HepG2 (cell line): ENCODE measurements at regions not wholly inside any gene's neighbourhood (a gene's known extent, or its start where the extent isn't known, plus 50 kb on each side); places are given as distances from the start of the nearest gene placed in this dataset.

Experiments used
- ATAC-seq: fragments of 200-7000 bp; cut with Tn5 transposase; 3 replicates; pipeline ENCODE4 v1.9.1; 2020; ENCODE audit warnings: mild to moderate bottlenecking, moderate library complexity
- BruUV-seq: library from RNA; stranded (reverse); fragments of 400-500 nt; replicated peaks from 2 replicates; lab custom pipeline; 2021; lab: Mats Ljungman, UMichigan
- CTCF ChIA-PET: fragments of 300-600 bp; formaldehyde crosslinking; extraction: SDS; loops from one replicate; lab custom pipeline; 2021; ENCODE audit warnings: low total read pairs, inconsistent platforms, low intra/inter-chr PET ratio; lab: Yijun Ruan, JAX
- POLR2A ChIA-PET: fragments of 350-600 bp; sonication (Branson Sonifier 250); formaldehyde crosslinking; loops from one replicate; lab custom pipeline; 2020; ENCODE audit warnings: antibody characterized with exemption, inconsistent platforms; lab: Yijun Ruan, JAX
- DNase-seq: peaks from one replicate; pipeline ENCODE4 v3.0.0-alpha.2; 2015; ENCODE audit warnings: low spot score
- FAIRE-seq: peaks from 3 replicates; lab custom pipeline; 2011; peaks lifted over from hg19 to GRCh38; lab: Jason Lieb, UNC
- H2AFZ ChIP-seq: one replicate; pipeline ENCODE4 v1.6.1; 2011; ENCODE audit warnings: low read length, inconsistent platforms
- H3K27ac ChIP-seq: fragments of 300-600 bp; 3 replicates; pipeline ENCODE4 v1.8.0; 2011; ENCODE audit warnings: mixed run types, mild to moderate bottlenecking, mixed read lengths, low read length, inconsistent platforms; ENCODE audit not compliant: insufficient read depth; ENCODE audit errors: extremely low read length
- H3K27me3 ChIP-seq, 2 experiments: fragments of 200-600 bp in 1 of 2; 2 replicates in 1 of 2; 3 replicates in 1 of 2; pipeline versions ENCODE4 v1.6.0 to v1.8.0; 2011; ENCODE audit warnings: low read length in 2 of 2, mild to moderate bottlenecking in 2 of 2, moderate library complexity in 2 of 2, inconsistent platforms in 1 of 2; ENCODE audit not compliant: insufficient read depth in 2 of 2, control insufficient read depth in 1 of 2
- H3K36me3 ChIP-seq, 2 experiments: fragments of 200-600 bp in 1 of 2; replicated peaks in 1 of 2; 2 replicates in 1 of 2; 3 replicates in 1 of 2; pipeline versions ENCODE4 v1.5.1 to v1.8.0; 2011; ENCODE audit warnings: low read length in 2 of 2, inconsistent platforms in 1 of 2; ENCODE audit not compliant: insufficient read depth in 2 of 2, control insufficient read depth in 1 of 2
- H3K4me1 ChIP-seq: 2 replicates; pipeline ENCODE4 v1.5.1; 2012; ENCODE audit warnings: low read length, inconsistent platforms; ENCODE audit not compliant: insufficient read depth
- H3K4me2 ChIP-seq: 2 replicates; pipeline ENCODE4 v1.6.0; 2011; ENCODE audit warnings: low read depth, low read length, inconsistent platforms
- H3K4me3 ChIP-seq, 3 experiments: fragments of 200-600 bp in 1 of 3; sonication (generic), shearing (Covaris generic) in 1 of 3; replicated peaks in 1 of 3; 2 replicates each; pipeline ENCODE4 v1.5.1; 2011 to 2016; ENCODE audit warnings: low read length in 3 of 3, inconsistent platforms in 2 of 3, low read depth in 2 of 3, mild to moderate bottlenecking in 2 of 3, control low read depth in 1 of 3, mixed read lengths in 1 of 3; ENCODE audit not compliant: insufficient read depth in 1 of 3
- H3K79me2 ChIP-seq: one replicate; pipeline ENCODE4 v1.6.1; 2011; ENCODE audit warnings: low read length, inconsistent platforms; ENCODE audit not compliant: insufficient read depth
- H3K9ac ChIP-seq: 2 replicates; pipeline ENCODE4 v1.6.0; 2011; ENCODE audit warnings: mild to moderate bottlenecking, low read depth, low read length, inconsistent platforms; ENCODE audit not compliant: insufficient read depth
- H3K9me3 ChIP-seq: 2 replicates; pipeline ENCODE4 v1.5.1; 2012; ENCODE audit warnings: mild to moderate bottlenecking, low read length
- H4K20me1 ChIP-seq: 2 replicates; pipeline ENCODE4 v1.6.0; 2011; ENCODE audit warnings: inconsistent platforms, mild to moderate bottlenecking, low read length, moderate library complexity; ENCODE audit not compliant: insufficient read depth
- CREB3 ChIP-seq: sonication (generic); formaldehyde crosslinking; IDR thresholded peaks from 2 replicates; pipeline ENCODE4 v1.5.0; 2020; ENCODE audit warnings: missing genetic modification reagents
- MIXL1 ChIP-seq: IDR thresholded peaks from 2 replicates; pipeline ENCODE4 v1.6.1; 2016
- SETDB1 ChIP-seq: sonication (generic); formaldehyde crosslinking; IDR thresholded peaks from 2 replicates; pipeline ENCODE4 v1.5.1; 2020; ENCODE audit warnings: missing genetic modification reagents, mild to moderate bottlenecking, borderline replicate concordance
- ZNF331 ChIP-seq: sonication (generic); formaldehyde crosslinking; IDR thresholded peaks from 2 replicates; pipeline ENCODE4 v1.4.0; 2020; ENCODE audit warnings: missing genetic modification reagents
- ZNF580 ChIP-seq: IDR thresholded peaks from 2 replicates; pipeline ENCODE4 v1.6.1; 2016; ENCODE audit warnings: low read depth, borderline replicate concordance
- ZNF749 ChIP-seq: sonication (generic); formaldehyde crosslinking; IDR thresholded peaks from 2 replicates; pipeline ENCODE4 v1.8.0; 2022; ENCODE audit warnings: mild to moderate bottlenecking, missing genetic modification reagents, moderate library complexity, borderline replicate concordance
- ZNF761 ChIP-seq: sonication (generic); formaldehyde crosslinking; conservative IDR thresholded peaks from 2 replicates; pipeline ENCODE4 v1.4.0; 2020; ENCODE audit warnings: mild to moderate bottlenecking, missing genetic modification reagents
- ZNF816 ChIP-seq: sonication (generic); formaldehyde crosslinking; IDR thresholded peaks from 2 replicates; pipeline ENCODE4 v1.8.0; 2022; ENCODE audit warnings: missing genetic modification reagents, mild to moderate bottlenecking, borderline replicate concordance
- WGBS: methylation state at CpG from one replicate; pipeline ENCODE4 v1.1.6; 2017; ENCODE audit warnings: low lambda C conversion rate; 5-methylcytosine and 5-hydroxymethylcytosine counted together
- in situ Hi-C: cut with HindIII; loops from 2 replicates; pipeline ENCODE4 v1.10.0; 2017; ENCODE audit warnings: low pct_unique_long_range_greater_than_20kb; ENCODE audit not compliant: extremely low pct_ligation_motif_present
- intact Hi-C: fragments of 100-400 bp; cut with micrococcal nuclease; formaldehyde crosslinking; loops from one replicate; pipeline ENCODE4 v1.10.0; 2022; ENCODE audit not compliant: unreplicated experiment
- TF ChIP-seq, protein P1 (sequence below): sonication (generic); formaldehyde crosslinking; IDR thresholded peaks from 2 replicates; pipeline ENCODE4; 2020; ENCODE audit warnings: missing genetic modification reagents, mild to moderate bottlenecking, borderline replicate concordance

DNA sequence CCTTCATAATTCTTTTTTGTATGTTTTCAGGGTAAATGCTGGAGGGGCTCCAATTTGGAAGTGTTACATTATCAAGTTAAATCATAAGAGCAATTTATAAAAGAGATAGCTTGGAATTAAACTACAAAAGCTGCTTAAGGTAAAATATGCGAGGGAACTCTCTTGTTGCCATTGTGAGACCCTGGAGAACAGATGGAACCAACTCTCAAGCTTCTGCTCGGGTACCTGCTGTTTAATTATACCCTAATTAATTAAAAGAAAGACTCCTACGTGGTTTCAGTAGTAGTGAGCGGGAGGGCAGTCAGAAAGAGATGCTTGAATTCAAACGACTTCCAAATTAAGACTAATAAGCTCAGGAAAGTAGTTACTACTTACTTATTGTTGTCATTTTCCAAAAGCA is 313.1 kb upstream of the TACR3 start:
- Histone ChIP-seq H2AFZ (no peak overlapping the region), H3K4me2 (no peak overlapping the region), H3K27ac (no peak overlapping the region), H3K27me3 (no peaks in the 10 kb centered on the region), H4K20me1 (no peaks in the 10 kb centered on the region), H3K79me2 (no peaks in the 10 kb centered on the region), H3K36me3 (no peaks in the 10 kb centered on the region), H3K9me3 (no peaks in the 10 kb centered on the region), H3K9ac (no peak overlapping the region), H3K4me3 (no peak overlapping the region), H3K4me1 (no peaks in the 10 kb centered on the region)
- intact Hi-C loops: no loop called here
- whole genome bisulfite sequencing: under 1% methylated on average over 5 of the region's 5 CpGs
- ChIA-PET POLR2A (no interaction called here), CTCF (no interaction called here)
- in situ Hi-C loops: no loop called here
- ATAC-seq: no peak
- BruUV-seq: no TSS peak
- DNase-seq: no peak
- TF ChIP-seq MIXL1 (CRISPR knock-in tag): no peak
- TF ChIP-seq ZNF816 (CRISPR knock-in tag): no peak
- no peak for TF ChIP-seq ZNF331 (CRISPR knock-in tag)
- TF ChIP-seq, protein P1, sequence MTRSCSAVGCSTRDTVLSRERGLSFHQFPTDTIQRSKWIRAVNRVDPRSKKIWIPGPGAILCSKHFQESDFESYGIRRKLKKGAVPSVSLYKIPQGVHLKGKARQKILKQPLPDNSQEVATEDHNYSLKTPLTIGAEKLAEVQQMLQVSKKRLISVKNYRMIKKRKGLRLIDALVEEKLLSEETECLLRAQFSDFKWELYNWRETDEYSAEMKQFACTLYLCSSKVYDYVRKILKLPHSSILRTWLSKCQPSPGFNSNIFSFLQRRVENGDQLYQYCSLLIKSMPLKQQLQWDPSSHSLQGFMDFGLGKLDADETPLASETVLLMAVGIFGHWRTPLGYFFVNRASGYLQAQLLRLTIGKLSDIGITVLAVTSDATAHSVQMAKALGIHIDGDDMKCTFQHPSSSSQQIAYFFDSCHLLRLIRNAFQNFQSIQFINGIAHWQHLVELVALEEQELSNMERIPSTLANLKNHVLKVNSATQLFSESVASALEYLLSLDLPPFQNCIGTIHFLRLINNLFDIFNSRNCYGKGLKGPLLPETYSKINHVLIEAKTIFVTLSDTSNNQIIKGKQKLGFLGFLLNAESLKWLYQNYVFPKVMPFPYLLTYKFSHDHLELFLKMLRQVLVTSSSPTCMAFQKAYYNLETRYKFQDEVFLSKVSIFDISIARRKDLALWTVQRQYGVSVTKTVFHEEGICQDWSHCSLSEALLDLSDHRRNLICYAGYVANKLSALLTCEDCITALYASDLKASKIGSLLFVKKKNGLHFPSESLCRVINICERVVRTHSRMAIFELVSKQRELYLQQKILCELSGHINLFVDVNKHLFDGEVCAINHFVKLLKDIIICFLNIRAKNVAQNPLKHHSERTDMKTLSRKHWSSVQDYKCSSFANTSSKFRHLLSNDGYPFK (CRISPR knock-in tag): no peak
- TF ChIP-seq ZNF580: no peak
- no peak for TF ChIP-seq ZNF761 (CRISPR knock-in tag)
- no peak for TF ChIP-seq CREB3 (CRISPR knock-in tag)
- no peak for TF ChIP-seq ZNF749
- TF ChIP-seq SETDB1: no peak
- FAIRE-seq: no peak
